ENCODE measurements at regions not wholly inside any gene's neighbourhood (a gene's known extent, or its start where the extent isn't known, plus 50 kb on each side); places are given as distances from the start of the nearest gene placed in this dataset.

GRCh38 chr15:53296603-53297002 is 462.9 kb downstream of the WDR72 start:
- H3K9me2 ChIP-seq, result no peaks in the 10 kb centered on the region
- no peaks in the 10 kb centered on the region for H3K79me2 ChIP-seq (ENCODE audit: insufficient read depth)
- H3K27ac ChIP-seq (ENCODE audit: low read depth in 2 of 2, low read length in 1 of 2), result no peak overlapping the region
- H3F3A ChIP-seq (replicated peaks; ENCODE audit: insufficient read depth), result no peaks in the 10 kb centered on the region
- H3K27me3 ChIP-seq (ENCODE audit: insufficient read depth), result no peaks in the 10 kb centered on the region
- no peak overlapping the region for H3K9ac ChIP-seq
- H3K4me2 ChIP-seq, result no peak overlapping the region
- WGBS (ENCODE audit: low lambda C conversion rate), result 8% methylated on average over 4 of the region's 4 CpGs
- no peak overlapping the region for H3K4me3 ChIP-seq (ENCODE audit: low read depth in 2 of 2, low read length in 1 of 2)
- H4K20me1 ChIP-seq (ENCODE audit: insufficient read depth), result no peaks in the 10 kb centered on the region
- no peaks in the 10 kb centered on the region for H3K9me3 ChIP-seq
- no peak for DNase-seq
- no peaks in the 10 kb centered on the region for H3K4me1 ChIP-seq (ENCODE audit: control insufficient read depth in 1 of 2, insufficient read depth in 2 of 2, low read depth in 1 of 2, low read length in 1 of 2)
- no peak overlapping the region for H2AFZ ChIP-seq (ENCODE audit: low read depth)
- TF ChIP-seq ELF1 (IDR thresholded peaks at IDR 0.05), result no peak
- no peak for TF ChIP-seq MAX (IDR thresholded peaks at IDR 0.05; ENCODE audit: low read depth)
- TF ChIP-seq, protein P1, sequence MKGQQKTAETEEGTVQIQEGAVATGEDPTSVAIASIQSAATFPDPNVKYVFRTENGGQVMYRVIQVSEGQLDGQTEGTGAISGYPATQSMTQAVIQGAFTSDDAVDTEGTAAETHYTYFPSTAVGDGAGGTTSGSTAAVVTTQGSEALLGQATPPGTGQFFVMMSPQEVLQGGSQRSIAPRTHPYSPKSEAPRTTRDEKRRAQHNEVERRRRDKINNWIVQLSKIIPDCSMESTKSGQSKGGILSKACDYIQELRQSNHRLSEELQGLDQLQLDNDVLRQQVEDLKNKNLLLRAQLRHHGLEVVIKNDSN (IDR thresholded peaks at IDR 0.05; ENCODE audit: borderline replicate concordance, low read depth), result no peak
- no peak for TF ChIP-seq TCF12 (IDR thresholded peaks at IDR 0.05)
- TF ChIP-seq GABPA (IDR thresholded peaks at IDR 0.05; ENCODE audit: low read depth), result no peak
- no peak for TF ChIP-seq FOXM1 (IDR thresholded peaks at IDR 0.05; ENCODE audit: low read depth)
- TF ChIP-seq CTCF (IDR thresholded peaks at IDR 0.05), result no peak
- no peak for TF ChIP-seq RAD21 (IDR thresholded peaks at IDR 0.05; ENCODE audit: low read length)
- TF ChIP-seq IRF3 (IDR thresholded peaks at IDR 0.05; ENCODE audit: low read depth, low read length), result no peak
- TF ChIP-seq POLR2AphosphoS5 (IDR thresholded peaks at IDR 0.05; ENCODE audit: low read depth, low read length), result no peak
- TF ChIP-seq YY1 (IDR thresholded peaks at IDR 0.05; ENCODE audit: low read depth), result no peak
- no peak for TF ChIP-seq NRF1 (IDR thresholded peaks at IDR 0.05; ENCODE audit: low read depth, low read length)
- no peak for TF ChIP-seq GATA2 (CRISPR knock-in tag; IDR thresholded peaks at IDR 0.05)
- TF ChIP-seq, protein P2, sequence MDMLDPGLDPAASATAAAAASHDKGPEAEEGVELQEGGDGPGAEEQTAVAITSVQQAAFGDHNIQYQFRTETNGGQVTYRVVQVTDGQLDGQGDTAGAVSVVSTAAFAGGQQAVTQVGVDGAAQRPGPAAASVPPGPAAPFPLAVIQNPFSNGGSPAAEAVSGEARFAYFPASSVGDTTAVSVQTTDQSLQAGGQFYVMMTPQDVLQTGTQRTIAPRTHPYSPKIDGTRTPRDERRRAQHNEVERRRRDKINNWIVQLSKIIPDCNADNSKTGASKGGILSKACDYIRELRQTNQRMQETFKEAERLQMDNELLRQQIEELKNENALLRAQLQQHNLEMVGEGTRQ (IDR thresholded peaks at IDR 0.05; ENCODE audit: borderline replicate concordance, low read depth, low read length), result no peak
- no peak for TF ChIP-seq TAF1 (IDR thresholded peaks at IDR 0.05; ENCODE audit: borderline replicate concordance, low read depth, low read length)
- TF ChIP-seq NFIC (IDR thresholded peaks at IDR 0.05; ENCODE audit: borderline replicate concordance), result no peak
- ChIA-PET CTCF (no interaction called here), POLR2A (no interaction called here)
- no peaks in the 10 kb centered on the region for H3K36me3 ChIP-seq (replicated peaks in 1 of 2; ENCODE audit: control insufficient read depth in 1 of 2, insufficient read depth in 2 of 2, low read length in 1 of 2)

All from SK-N-SH (cell line).